Astrocyte of the spinal cord (primary cell): ENCODE measurements at regions not wholly inside any gene's neighbourhood (a gene's known extent, or its start where the extent isn't known, plus 50 kb on each side); places are given as distances from the start of the nearest gene placed in this dataset.

Experiments
- DNase-seq: peaks from one replicate; pipeline ENCODE4 v3.0.0; 2011; ENCODE audit warnings: low read depth, low spot score
- H3K4me3 ChIP-seq: 2 replicates; pipeline ENCODE4 v1.5.1; 2011; ENCODE audit warnings: low read depth, mild to moderate bottlenecking, low read length, moderate library complexity
- CTCF ChIP-seq: IDR thresholded peaks from 2 replicates; pipeline ENCODE4 v1.5.1; 2012; ENCODE audit warnings: low read depth, mild to moderate bottlenecking, low read length, inconsistent platforms
- in situ Hi-C: cut with HindIII; loops from 2 replicates; pipeline ENCODE4 v1.10.0; 2017; ENCODE audit warnings: low sequenced_read_pairs

GRCh38 chr18:46279673-46280072 lies 175.5 kb downstream of the HAUS1 start:
- H3K4me3 ChIP-seq: no peak overlapping the region
- in situ Hi-C loops: no loop called here
- no peak for TF ChIP-seq CTCF
- no peak for DNase-seq

DNA sequence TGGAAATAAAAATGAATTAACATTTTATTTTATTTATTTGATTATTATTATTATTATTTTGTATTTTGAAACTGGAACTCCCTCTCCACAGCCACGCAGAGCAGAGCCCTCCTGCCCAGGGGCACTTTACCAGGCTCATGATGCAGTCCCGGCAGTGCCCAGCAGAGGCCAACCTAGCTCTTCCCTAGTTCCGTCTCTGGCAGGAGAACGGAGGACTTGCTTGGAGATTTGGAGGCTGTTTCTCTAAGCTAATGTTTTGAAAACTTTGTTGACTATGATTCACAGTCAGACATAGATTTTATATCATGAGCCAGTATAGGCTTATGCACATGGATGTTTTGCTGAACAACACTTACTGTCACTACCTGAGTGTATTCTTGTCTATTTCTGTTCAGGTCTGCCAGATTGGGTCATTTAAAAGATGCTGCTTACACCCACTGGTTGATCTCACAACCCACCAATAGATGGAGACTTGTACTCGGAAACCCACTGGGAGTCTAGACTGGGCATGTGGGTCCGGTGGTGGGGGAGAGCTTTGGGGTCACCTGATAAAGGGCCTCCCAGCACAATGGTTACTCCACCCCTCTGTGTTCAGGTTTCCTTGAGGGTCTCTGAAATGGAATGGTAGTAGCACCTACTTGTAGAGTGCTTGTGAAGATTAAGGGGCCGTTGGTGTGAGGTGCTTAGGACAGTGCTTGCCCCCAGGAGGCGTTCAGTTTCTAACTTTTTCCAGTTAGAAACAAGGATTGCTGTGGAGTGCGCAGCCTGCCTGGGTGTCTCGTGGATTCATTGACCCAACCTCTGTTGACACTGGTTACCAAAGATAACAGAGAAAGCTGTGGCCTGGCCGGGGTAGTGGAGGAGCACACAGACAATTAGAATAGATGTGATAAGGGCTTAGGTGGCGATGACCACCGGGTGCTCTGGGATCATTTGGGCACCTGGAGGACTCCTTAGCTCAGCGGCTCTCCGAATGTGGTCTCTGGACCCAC lies 177.3 kb downstream of the HAUS1 start:
- no peak overlapping the region for H3K4me3 ChIP-seq
- TF ChIP-seq CTCF: peak; percentile 97
- in situ Hi-C loops: no loop called here
- DNase-seq: peak; percentile 81

GRCh38 chr18:46282177-46282570 lies 178.0 kb downstream of the HAUS1 start:
- TF ChIP-seq CTCF: no peak
- DNase-seq: no peak
- in situ Hi-C loops: no loop called here
- H3K4me3 ChIP-seq: no peak overlapping the region

DNA sequence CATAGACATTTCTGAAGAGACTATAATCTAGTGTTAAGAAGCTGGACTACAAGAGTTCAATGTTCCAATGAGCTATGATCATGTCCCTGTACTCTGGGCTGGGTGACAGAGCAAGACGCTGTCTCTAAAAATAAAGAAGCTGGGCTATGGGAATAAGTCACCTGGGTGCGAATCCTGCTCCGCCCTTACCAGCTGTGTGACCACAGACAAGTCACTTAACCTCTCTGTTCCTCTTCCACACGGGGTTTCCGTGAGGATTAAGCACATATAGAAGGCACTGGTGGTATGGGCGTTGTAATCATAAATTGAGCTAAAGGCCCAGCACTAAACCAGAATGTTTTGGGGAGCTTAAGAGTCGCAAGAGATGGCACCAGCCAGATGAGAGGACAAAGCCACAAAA lies 178.5 kb downstream of the HAUS1 start:
- in situ Hi-C loops: no loop called here
- TF ChIP-seq CTCF: no peak
- no peak overlapping the region for H3K4me3 ChIP-seq
- no peak for DNase-seq

- no peak for DNase-seq
- TF ChIP-seq CTCF: no peak
- in situ Hi-C loops: no loop called here
- H3K4me3 ChIP-seq: no peak overlapping the region
Measured at GRCh38 chr18:46283268-46283667, 179.1 kb downstream of the HAUS1 start.

DNA sequence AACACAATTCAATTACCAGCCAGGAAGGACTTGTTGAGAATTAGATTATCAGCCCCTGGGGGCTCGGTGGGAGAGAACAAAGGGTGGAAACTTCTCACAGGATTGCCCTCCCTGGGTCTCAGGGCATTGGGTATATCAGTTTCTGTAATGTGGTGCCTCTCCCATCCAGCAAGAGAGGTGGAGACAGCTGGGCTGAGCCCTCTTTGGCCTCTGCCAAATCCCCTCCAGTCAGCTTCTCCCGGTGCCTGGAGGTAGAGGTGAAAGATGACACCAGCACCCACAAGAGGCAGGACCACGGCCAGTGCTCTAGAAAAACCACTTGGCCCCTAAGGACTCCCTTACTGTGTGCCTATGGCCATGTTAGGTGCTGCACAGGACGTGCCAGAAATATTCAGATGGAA lies 179.7 kb downstream of the HAUS1 start:
- DNase-seq: no peak
- no peak for TF ChIP-seq CTCF
- in situ Hi-C loops: no loop called here
- H3K4me3 ChIP-seq: no peak overlapping the region
